ENCODE measurements at regions not wholly inside any gene's neighbourhood (a gene's known extent, or its start where the extent isn't known, plus 50 kb on each side); places are given as distances from the start of the nearest gene placed in this dataset.

DNA sequence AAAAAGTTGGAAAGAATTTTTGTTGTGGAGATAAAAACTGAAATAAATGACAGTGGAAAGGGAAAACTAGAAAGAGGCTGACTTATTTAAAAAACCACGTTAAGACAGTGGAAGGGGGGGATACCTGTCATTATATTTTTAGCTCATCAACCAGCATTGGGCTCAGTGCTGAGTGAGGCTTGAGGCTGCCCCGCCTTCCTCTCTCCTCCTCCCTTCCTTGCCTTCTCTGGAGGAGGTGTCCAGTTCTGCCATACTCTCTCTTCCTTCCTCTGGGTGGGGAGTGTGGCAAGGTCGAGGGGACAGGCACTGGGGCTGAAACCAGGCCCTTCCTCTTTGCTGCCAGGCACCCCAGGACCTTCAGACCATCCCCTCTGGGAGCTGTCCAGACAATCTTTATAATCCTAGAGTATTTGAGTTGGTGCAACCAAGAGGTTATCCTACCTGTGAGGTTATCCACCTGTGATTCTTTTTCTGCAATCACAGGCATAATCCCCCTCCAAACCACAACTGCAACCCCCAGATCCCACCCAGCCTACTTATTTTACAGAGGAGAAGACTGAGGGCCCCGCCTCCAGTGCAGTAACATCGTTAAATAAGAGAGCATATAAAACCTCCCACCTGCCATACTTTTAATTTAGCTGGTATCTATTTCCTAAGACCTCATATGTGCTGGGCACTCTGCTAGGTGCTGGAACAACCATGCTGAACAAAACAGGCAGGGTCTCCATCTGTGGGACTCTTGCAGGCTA lies 578.5 kb downstream of the BUD13 start:
- no peak for DNase-seq

- no peak for DNase-seq
Measured at GRCh38 chr11:116193321-116194131, 579.3 kb downstream of the BUD13 start.

DNA sequence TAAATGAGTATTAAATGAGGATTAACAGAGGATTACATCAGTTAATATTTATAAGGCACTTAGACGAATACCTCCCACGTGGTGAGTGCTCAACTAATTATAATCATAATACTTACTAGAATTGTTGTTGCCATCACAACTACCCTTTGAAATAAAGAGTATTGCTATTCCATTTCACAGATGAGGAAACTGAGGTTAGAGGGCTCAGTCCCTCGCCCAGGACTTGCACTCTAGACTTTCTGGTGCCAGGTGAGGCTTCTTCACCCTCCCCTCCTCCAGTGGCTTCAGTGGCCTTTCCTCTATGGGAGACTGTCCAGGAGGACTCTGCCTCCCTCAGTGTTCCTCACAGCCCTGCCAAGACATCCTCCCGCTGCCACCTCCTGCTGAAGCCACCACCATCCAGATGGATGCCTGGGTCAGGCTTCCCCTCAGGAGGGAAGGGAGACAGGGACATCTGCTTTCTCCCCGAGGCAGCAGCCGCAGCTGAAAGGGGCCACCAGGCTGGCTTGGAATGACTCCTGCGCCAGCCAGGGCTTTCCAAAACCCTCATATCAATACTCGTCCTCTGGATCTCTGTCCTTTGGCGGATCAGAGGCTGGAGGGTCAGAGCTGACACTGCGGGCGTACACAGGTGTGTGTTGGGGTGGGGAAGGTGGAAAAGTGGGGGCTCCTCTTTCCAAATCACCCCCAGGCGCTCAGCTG lies 580.1 kb downstream of the BUD13 start:
- no peak for DNase-seq

GRCh38 chr11:116190861-116191260 lies 581.9 kb downstream of the BUD13 start:
- no peak for DNase-seq

DNA sequence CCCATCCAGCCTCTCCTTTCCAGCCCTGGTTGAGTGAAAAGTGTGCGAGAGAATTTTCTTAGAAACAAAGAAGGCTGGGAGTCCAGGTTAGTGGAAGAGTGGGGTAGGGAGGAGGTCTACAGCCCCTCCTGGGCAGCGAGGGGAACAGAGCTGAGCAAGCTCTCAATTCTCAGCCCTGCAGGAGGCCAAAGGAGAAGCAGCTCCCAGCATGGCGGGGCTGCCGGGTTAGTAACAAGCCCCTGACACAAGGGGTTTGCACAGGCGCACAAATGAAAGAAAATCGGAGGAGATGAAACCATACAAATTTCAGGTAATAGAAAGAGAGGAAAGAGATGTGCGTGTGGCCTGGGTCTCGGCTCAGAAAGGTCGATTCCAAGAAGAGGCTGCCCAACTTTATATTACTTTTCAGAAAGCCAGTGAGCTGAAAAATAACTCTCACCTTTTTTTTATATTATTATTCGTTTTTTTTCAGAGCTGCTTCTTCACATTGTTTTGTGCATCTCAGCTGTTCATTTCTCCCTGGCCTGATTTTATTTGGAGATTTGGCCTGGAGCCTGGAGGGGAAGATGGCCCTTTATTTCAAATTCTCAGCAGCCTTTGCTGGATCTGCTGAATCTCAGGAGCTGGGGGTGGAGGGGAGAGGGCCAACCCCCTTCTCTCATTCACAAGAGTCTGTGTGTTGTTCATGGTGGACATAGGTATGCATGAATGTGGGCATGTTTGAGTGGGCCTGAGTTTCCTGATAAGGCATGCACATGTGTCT lies 583.2 kb downstream of the BUD13 start:
- DNase-seq: no peak

DNA sequence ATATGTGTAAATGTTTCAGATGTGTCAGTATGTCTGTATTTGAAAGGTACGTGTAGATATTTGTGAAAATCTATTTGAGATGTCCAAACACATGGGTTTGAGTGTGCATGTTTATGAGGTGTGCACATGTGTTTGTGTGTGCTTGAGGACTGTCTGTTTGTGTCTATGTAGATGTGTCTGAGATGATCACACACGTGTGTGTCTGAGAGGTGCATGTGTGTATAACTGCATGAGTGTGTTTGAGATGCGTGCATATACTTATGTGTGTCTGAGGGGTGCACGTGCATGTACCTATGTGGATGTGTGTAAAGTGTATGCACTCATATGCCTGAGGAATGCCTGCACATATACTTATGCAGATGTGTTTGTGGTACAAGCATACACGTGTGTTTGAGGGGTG lies 584.4 kb downstream of the BUD13 start:
- no peak for DNase-seq

- no peak for DNase-seq
Measured at GRCh38 chr11:116187026-116187425, 585.8 kb downstream of the BUD13 start.

DNA sequence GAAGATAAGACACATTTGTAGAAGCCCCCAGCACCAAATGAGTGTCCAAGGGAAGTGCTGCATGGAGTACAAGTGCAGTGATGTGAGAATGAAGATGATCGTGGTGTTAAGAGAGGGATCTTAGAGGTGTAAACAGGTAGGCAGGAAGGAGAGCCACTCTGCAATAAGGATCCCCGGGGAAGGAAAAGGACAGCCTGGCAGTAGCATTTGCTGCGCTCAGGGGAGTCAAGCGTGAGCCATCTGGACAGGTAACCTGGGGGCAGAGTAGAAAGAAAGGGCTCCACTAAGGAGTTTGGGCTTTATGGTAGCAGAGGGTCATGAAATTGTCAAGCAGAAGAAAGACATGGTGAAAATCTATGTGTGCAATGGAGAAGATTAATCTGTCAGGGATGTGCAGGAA lies 587.2 kb downstream of the BUD13 start:
- no peak for DNase-seq

DNA sequence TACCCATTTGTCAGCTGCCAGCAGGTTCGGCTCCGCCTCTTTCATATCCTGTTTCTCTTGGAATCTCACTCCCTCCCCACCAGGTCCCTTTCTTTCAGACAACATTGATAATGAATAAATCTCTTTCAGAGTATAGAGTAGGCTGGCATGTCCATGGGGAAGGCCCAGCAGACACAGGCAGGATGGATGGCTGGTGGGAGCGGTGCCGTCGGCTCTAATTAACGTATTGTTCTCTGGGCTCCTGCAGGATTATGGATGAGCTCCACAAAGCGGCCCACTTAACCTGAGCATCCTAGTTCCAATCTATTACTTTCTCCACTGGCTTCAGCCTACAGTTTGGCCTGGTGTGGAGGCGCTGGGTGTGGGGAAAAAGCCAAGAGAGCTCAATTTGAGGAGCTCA lies 588.0 kb downstream of the BUD13 start:
- no peak for DNase-seq

DNA sequence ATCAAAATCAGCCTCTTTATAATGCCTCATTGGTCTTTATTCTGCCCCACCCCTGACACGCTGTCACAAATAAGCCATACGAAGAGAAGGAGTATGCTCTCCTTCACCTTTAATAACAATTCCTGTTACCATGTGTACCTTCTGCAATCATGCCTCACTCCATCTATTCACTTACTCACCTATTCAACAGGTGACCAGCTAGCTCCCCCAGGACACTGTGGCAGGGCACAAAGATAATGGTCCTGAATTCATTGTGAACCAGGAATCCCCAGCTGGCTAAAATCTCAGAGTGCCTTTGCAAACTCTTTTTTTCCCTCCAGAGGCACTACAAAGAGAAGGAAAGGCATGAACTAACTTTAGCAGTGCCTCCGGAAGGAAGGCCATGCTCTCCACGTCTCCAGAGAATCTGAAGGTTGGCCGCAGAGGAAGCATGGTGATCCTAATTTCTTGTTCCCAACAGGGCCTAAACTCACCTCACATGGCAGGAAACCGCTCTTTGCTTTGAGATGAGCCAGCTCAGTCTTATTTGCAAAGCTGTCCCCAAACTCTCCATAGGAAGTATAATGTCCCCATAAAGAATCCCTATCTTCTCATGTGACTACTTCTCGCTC lies 590.3 kb downstream of the BUD13 start:
- no peak for DNase-seq

DNA sequence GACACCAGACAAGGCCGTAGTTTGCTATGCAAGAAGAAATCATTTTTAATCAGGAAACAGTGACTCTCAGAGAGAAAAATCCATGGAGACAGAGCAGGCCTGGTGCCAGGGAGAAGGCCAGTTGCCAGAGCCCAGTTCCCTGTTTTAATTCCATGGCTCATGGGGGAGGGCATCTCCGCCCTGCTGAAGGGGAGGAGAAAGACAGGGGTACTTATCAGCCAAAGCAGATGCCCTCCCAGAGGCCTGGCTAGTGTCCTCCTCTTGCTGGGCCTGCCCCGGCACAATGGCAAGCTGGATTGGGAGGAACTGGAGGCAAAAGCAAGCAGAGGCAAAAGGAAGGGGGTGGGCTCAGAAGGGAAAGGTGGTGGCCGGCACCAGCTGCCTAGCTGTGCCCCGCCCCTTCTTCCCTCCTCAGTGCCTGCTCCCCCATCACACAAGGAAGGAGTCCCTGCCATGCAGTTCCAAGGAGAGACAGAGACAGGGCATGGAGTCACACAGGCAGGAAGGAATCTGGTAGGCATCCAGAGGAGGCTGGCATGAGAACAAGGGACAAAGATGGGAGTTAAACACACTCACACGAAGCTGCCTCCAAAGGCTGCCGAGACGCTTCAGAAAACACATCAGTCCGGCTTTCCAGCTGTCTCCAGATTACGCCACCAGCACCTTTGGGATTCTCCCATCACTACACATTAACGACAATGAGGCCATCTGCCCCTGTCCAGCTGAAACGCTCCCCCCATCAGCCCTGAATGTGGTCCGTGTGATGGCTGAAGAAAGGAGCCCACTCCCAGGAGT lies 591.8 kb downstream of the BUD13 start:
- DNase-seq: no peak

- DNase-seq: no peak
Measured at GRCh38 chr11:116179401-116179800, 593.4 kb downstream of the BUD13 start.

GRCh38 chr11:116177521-116178210 lies 595.1 kb downstream of the BUD13 start:
- no peak for DNase-seq

DNA sequence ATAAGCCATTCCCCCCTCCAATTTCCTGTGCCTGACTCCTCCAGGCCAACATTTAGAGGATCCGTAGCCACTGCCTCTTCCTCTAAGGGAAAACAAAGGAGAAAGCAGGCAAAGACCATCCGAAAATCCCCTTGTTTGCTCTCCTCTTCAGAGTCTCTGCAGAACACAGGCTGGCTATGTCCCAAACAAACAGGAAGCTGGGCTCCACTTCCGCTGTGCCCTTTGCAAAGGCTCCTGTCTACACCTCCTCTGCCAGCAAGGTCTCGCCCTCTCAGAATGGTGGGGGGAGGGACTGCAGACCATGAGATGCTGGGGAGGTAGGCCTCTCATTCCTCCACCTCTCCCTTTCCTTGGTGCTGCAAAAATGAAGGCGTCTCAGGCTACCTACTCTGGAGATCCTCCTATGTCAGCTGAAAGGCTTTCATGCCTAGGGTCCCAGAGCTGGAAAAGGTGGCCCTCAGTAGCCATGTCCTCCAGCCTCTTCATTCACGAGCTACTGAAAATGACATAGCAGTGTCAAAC lies 596.2 kb downstream of the BUD13 start:
- DNase-seq: no peak

DNA sequence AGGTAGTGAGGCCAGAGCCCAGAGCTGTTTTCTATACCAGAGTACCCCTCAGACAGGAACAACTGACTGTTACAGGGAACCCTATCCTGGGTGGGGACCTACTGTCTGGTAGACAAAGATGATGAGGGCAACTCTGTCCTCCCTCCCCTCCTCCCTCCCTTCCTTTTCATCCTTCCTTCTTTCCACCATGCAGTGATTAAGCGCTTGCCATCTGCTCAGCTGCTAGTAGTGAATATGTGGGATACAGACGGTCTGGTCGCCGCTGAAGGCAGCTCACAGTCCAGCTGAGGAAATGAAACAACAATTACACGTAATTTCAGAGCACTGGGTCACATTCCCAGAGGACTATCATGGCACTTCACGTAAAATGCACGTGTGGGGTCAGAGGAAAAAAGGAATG lies 597.1 kb downstream of the BUD13 start:
- DNase-seq: no peak

DNA sequence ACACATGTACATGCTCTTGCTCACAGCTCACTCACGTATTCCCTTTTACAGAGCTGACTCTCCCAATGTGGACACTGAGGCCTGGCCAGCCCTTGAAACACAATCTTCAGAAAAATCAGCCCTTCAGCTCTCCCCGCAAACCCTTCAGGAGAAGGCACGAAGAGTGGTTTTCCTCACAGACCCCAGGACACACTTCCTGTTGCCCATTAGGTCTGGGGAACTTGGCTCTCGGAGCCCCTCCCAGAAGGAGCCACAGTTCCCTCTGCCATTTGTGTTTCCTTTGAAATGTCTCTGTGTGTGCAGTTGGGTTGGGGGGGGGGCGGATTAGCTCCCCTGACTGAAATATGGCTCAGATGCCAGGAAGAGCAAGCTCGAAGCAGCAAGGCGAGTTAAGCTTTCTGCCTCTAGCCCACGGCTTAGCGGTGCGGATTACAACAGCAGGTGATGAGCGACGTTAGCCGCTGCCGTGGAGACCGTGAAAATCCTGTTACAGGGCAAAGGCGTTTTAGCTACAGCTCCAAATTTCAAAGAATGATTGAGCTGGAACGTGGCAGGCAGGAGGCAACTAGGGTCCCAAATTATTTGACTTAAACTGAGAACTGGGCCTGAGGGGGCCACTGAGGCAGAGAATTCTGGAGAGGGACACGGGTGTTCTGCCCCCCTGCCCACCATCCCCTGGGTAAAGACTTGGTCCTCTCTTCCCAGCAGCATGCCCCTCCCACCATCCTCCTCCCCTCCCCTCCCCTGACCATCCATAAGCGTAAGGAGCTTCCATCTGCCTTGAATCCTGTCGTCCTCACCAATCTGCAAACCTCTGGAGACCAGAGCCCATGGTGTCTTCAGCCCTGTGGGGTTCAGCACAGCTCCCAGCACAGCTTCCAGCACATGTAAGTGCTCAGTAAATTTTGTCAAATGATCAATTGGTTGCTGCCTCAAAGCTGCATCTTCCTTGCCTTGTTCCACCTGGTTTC lies 598.6 kb downstream of the BUD13 start:
- no peak for DNase-seq

DNA sequence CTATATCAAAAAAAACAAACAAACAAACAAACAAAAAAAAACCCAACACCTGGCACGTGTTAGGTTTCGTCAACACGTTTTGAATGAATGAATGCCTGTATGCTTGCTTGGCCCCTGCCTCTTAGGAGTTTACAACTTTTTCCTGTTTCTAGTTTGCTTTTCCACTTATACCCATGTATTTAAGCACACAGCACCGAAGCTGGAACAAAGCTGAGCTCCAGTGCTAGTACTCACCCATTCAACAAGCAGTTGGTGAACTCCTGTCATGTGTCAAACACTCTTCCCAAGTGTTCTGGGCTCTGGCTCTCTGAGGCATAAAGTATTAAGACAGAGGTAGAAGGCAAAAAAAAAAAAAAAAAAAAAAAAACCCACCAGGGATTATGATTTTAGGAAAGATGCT lies 599.3 kb downstream of the BUD13 start:
- no peak for DNase-seq

GRCh38 chr11:116172851-116173250 lies 599.9 kb downstream of the BUD13 start:
- DNase-seq: no peak

DNA sequence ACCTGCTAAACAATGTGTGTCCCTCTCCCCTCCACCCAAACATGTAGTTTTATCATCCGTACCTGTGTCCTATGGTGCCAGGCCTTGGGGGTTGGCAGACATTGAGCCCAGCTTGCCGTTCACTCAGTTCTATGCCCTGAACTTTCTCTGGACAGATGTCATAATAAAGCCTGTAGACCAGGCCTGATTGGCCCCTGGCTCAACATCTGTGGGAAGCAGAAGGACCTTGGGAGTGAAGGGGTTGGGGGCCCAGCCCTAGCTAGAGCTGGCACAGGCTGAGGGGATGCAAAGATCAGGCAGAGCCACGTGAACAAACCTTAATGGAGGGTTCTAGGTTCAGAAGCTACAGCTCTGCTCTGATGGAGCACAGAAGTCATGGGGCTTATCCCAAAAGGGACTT lies 600.6 kb downstream of the BUD13 start:
- DNase-seq: no peak
